ENCODE measurements at regions not wholly inside any gene's neighbourhood (a gene's known extent, or its start where the extent isn't known, plus 50 kb on each side); places are given as distances from the start of the nearest gene placed in this dataset.

- Histone ChIP-seq H3K9me3 (ENCODE audit: control insufficient read depth in 2 of 3, low read length in 3 of 3) (no peaks in the 10 kb centered on the region), H3K36me3 (ENCODE audit: control insufficient read depth in 2 of 3, insufficient read depth in 3 of 3, low read length in 3 of 3) (no peaks in the 10 kb centered on the region), H3K27ac (ENCODE audit: low read depth, low read length) (no peak overlapping the region), H3K27me3 (ENCODE audit: control insufficient read depth in 2 of 2, insufficient read depth in 2 of 2, low read length in 2 of 2) (no peaks in the 10 kb centered on the region), H3K4me3 (ENCODE audit: low read length) (no peak overlapping the region), H3K4me1 (ENCODE audit: control insufficient read depth in 2 of 2, insufficient read depth in 2 of 2, low read length in 2 of 2) (no peaks in the 10 kb centered on the region)
- Mint-ChIP-seq H3K4me1 (no peaks in the 10 kb centered on the region), H3K36me3 (peaks cover 0 to 7% (median 0%) of the 10 kb centered on the region in 5 donors), H3K9me3 (peaks cover 3 to 52% (median 26%) of the 10 kb centered on the region in 11 donors), H3K27ac (no peak overlapping the region), H3K4me3 (no peak overlapping the region), H3K27me3 (peaks cover 7 to 42% (median 12%) of the 10 kb centered on the region in 5 donors)
- intact Hi-C loops (cut with micrococcal nuclease): no loop called here
- CTCF ChIA-PET: no interaction called here
- ATAC-seq (no peak), DNase-seq (no peak)
- POLR2A ChIA-PET: no interaction called here
Measured at GRCh38 chr6:165864925-165865324, 201.9 kb upstream of the PDE10A start.

DNA sequence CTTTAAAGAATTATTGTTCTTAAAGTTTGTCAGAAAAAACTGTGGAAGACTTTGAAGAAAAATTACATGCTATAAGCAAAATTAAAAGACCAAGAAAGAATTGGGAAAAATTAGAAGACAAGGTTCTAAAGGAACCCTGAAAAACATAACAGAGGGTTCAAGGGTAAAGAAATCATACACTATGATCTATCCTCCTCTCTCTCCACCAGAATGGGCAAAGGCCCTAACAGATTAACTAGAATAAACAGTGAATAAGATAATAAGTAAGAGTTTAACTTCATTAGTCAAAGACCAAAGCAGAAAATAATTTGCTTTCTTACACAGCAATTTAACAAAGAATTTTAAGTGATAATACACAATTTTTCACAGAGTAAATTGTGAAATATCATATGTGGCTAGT, 201.2 kb upstream of the PDE10A start:
- no peaks in the 10 kb centered on the region for H3K4me1 ChIP-seq (ENCODE audit: control insufficient read depth in 2 of 2, insufficient read depth in 2 of 2, low read length in 2 of 2)
- intact Hi-C loops (cut with micrococcal nuclease): no loop called here
- Mint-ChIP-seq H3K27me3 (peaks cover 8 to 36% (median 18%) of the 10 kb centered on the region in 5 donors), H3K9me3 (peaks cover 0 to 45% (median 19%) of the 10 kb centered on the region in 11 donors), H3K4me1 (no peaks in the 10 kb centered on the region), H3K36me3 (peaks cover 0 to 6% (median 0%) of the 10 kb centered on the region in 5 donors), H3K4me3 (no peak overlapping the region), H3K27ac (no peak overlapping the region)
- POLR2A ChIA-PET: no interaction called here
- no peak for DNase-seq
- H3K4me3 ChIP-seq (ENCODE audit: low read length): no peak overlapping the region
- no peaks in the 10 kb centered on the region for H3K27me3 ChIP-seq (ENCODE audit: control insufficient read depth in 2 of 2, insufficient read depth in 2 of 2, low read length in 2 of 2)
- CTCF ChIA-PET: no interaction called here
- H3K36me3 ChIP-seq (ENCODE audit: control insufficient read depth in 2 of 3, insufficient read depth in 3 of 3, low read length in 3 of 3): no peaks in the 10 kb centered on the region
- H3K27ac ChIP-seq (ENCODE audit: low read depth, low read length): no peak overlapping the region
- no peaks in the 10 kb centered on the region for H3K9me3 ChIP-seq (ENCODE audit: control insufficient read depth in 2 of 3, low read length in 3 of 3)
- ATAC-seq: no peak

DNA sequence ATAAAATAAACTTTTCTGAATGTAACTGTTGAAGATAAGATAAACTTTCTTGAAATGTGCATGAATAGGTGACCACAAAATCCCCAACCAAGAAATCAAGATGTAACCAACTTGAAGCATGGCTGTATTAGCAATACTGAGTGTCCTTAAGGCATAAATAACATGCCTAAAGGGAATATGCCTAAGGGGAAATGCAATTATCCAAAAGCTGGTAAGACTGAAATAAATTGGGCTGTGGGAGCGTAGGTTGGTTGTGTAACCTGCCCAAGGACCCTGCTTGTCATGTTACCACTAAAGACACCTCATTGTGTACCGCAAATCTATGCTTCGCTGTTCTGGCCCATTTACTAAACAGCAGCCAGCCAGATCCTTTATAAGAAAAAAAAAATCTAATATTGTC, 200.8 kb upstream of the PDE10A start:
- Mint-ChIP-seq H3K27ac (no peak overlapping the region), H3K27me3 (peaks cover 8 to 36% (median 20%) of the 10 kb centered on the region in 5 donors), H3K4me1 (no peaks in the 10 kb centered on the region), H3K36me3 (peaks cover 0 to 6% (median 0%) of the 10 kb centered on the region in 5 donors), H3K9me3 (peaks cover 0 to 41% (median 18%) of the 10 kb centered on the region in 11 donors), H3K4me3 (no peak overlapping the region)
- Histone ChIP-seq H3K4me1 (ENCODE audit: control insufficient read depth in 2 of 2, insufficient read depth in 2 of 2, low read length in 2 of 2) (no peaks in the 10 kb centered on the region), H3K36me3 (ENCODE audit: control insufficient read depth in 2 of 3, insufficient read depth in 3 of 3, low read length in 3 of 3) (no peaks in the 10 kb centered on the region), H3K4me3 (ENCODE audit: low read length) (no peak overlapping the region), H3K9me3 (ENCODE audit: control insufficient read depth in 2 of 3, low read length in 3 of 3) (no peaks in the 10 kb centered on the region), H3K27ac (ENCODE audit: low read depth, low read length) (no peak overlapping the region), H3K27me3 (ENCODE audit: control insufficient read depth in 2 of 2, insufficient read depth in 2 of 2, low read length in 2 of 2) (no peaks in the 10 kb centered on the region)
- ATAC-seq (no peak), DNase-seq (no peak)
- intact Hi-C loops (cut with micrococcal nuclease): no loop called here
- CTCF ChIA-PET: no interaction called here
- POLR2A ChIA-PET: no interaction called here

DNA sequence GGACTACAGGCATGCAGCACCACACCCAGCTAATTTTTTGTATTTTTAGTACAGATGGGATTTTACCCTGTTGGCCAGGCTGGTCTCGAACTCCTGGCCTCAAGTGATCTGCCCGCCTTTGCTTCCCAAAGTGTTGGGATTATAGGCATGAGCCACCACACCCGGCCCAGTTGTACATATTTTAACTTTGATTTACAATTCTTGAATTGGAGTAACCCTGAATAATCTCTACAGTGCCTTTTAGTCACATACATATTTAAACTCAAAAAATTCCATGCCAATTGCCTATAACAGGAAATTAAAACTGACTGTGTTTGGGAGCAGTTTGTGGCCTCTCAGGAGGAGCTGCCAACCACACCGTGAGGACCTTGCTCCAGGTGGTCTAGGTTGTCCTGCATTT, 199.8 kb upstream of the PDE10A start:
- Histone ChIP-seq H3K27me3 (ENCODE audit: control insufficient read depth in 2 of 2, insufficient read depth in 2 of 2, low read length in 2 of 2) (no peaks in the 10 kb centered on the region), H3K9me3 (ENCODE audit: control insufficient read depth in 2 of 3, low read length in 3 of 3) (no peaks in the 10 kb centered on the region), H3K4me1 (ENCODE audit: control insufficient read depth in 2 of 2, insufficient read depth in 2 of 2, low read length in 2 of 2) (no peaks in the 10 kb centered on the region), H3K36me3 (ENCODE audit: control insufficient read depth in 2 of 3, insufficient read depth in 3 of 3, low read length in 3 of 3) (no peaks in the 10 kb centered on the region), H3K4me3 (ENCODE audit: low read length) (no peak overlapping the region), H3K27ac (ENCODE audit: low read depth, low read length) (no peak overlapping the region)
- H3K4me3 Mint-ChIP-seq: no peak overlapping the region
- no peak overlapping the region for H3K27ac Mint-ChIP-seq
- H3K36me3 Mint-ChIP-seq: peaks cover 0 to 6% (median 0%) of the 10 kb centered on the region in 5 donors
- CTCF ChIA-PET: no interaction called here
- DNase-seq (no peak), ATAC-seq (no peak)
- H3K27me3 Mint-ChIP-seq: peaks cover 8 to 37% (median 24%) of the 10 kb centered on the region in 5 donors
- intact Hi-C loops (cut with micrococcal nuclease): no loop called here
- H3K9me3 Mint-ChIP-seq: peaks cover 0 to 33% (median 18%) of the 10 kb centered on the region in 11 donors
- POLR2A ChIA-PET: no interaction called here
- H3K4me1 Mint-ChIP-seq: no peaks in the 10 kb centered on the region

DNA sequence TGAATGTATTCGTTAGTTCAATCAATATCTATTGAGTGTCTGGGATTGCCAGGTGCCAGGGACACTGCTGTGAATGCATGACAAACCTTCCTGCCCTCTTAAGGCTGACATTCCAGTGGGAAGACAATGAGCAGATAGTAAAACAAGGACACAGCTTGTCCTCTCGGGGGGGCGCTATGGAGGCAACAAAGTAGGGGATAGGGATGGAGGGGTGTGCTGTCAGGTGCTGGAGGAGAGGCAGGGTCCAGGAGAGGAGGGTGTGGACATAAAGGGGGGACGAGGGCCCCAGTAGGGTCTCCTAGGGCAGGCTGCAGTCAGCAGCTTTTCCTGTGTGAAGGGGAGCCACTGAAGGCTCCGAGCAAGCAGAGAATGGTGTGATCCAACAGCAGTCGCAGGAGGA, 198.2 kb upstream of the PDE10A start:
- H3K4me1 ChIP-seq (ENCODE audit: control insufficient read depth in 2 of 2, insufficient read depth in 2 of 2, low read length in 2 of 2): no peaks in the 10 kb centered on the region
- H3K4me3 ChIP-seq (ENCODE audit: low read length): no peak overlapping the region
- H3K9me3 ChIP-seq (ENCODE audit: control insufficient read depth in 2 of 3, low read length in 3 of 3): no peaks in the 10 kb centered on the region
- ChIA-PET POLR2A (no interaction called here), CTCF (no interaction called here)
- Mint-ChIP-seq H3K27me3 (peaks cover 14 to 39% (median 26%) of the 10 kb centered on the region in 5 donors), H3K9me3 (peaks cover 0 to 25% (median 10%) of the 10 kb centered on the region in 11 donors), H3K36me3 (peaks cover 0 to 6% (median 0%) of the 10 kb centered on the region in 5 donors), H3K4me1 (peaks cover 0 to under 1% (median 0%) of the 10 kb centered on the region in 7 donors), H3K27ac (no peak overlapping the region), H3K4me3 (no peak overlapping the region)
- DNase-seq (no peak), ATAC-seq (no peak)
- H3K27ac ChIP-seq (ENCODE audit: low read depth, low read length): no peak overlapping the region
- no peaks in the 10 kb centered on the region for H3K27me3 ChIP-seq (ENCODE audit: control insufficient read depth in 2 of 2, insufficient read depth in 2 of 2, low read length in 2 of 2)
- intact Hi-C loops (cut with micrococcal nuclease): no loop called here
- H3K36me3 ChIP-seq (ENCODE audit: control insufficient read depth in 2 of 3, insufficient read depth in 3 of 3, low read length in 3 of 3): no peaks in the 10 kb centered on the region

DNA sequence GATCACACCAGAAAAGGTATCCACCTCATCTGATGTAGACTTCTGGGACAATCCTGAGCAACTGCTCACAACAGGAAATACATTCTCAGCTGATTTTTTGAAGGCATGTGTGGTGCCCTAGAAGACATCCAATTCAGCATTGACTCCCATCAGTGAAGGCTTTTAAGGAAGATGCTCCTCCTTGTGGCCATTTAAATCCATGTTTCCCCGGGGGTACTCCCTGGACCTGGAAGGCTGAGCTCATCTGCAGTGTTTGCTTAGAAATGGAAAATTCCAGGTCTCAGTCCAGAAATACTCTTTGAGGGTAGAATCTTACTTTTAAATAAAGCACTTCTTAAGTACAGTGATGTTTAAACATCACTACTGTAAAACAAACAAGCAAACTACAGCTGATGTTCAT, 195.5 kb upstream of the PDE10A start:
- ChIA-PET CTCF (no interaction called here), POLR2A (no interaction called here)
- no peaks in the 10 kb centered on the region for H3K36me3 ChIP-seq (ENCODE audit: control insufficient read depth in 2 of 3, insufficient read depth in 3 of 3, low read length in 3 of 3)
- no peaks in the 10 kb centered on the region for H3K27me3 ChIP-seq (ENCODE audit: control insufficient read depth in 2 of 2, insufficient read depth in 2 of 2, low read length in 2 of 2)
- H3K4me1 Mint-ChIP-seq: peaks cover 0 to 1% (median 0%) of the 10 kb centered on the region in 7 donors
- H3K27me3 Mint-ChIP-seq: peaks cover 22 to 44% (median 37%) of the 10 kb centered on the region in 5 donors
- no peak overlapping the region for H3K27ac Mint-ChIP-seq
- DNase-seq (no peak), ATAC-seq (no peak)
- H3K9me3 Mint-ChIP-seq: peaks cover 0 to 10% (median 0%) of the 10 kb centered on the region in 11 donors
- H3K27ac ChIP-seq (ENCODE audit: low read depth, low read length): no peak overlapping the region
- H3K9me3 ChIP-seq (ENCODE audit: control insufficient read depth in 2 of 3, low read length in 3 of 3): no peaks in the 10 kb centered on the region
- intact Hi-C loops (cut with micrococcal nuclease): no loop called here
- no peaks in the 10 kb centered on the region for H3K4me1 ChIP-seq (ENCODE audit: control insufficient read depth in 2 of 2, insufficient read depth in 2 of 2, low read length in 2 of 2)
- H3K4me3 ChIP-seq (ENCODE audit: low read length): no peak overlapping the region
- peaks cover 0 to 3% (median 0%) of the 10 kb centered on the region in 5 donors for H3K36me3 Mint-ChIP-seq
- H3K4me3 Mint-ChIP-seq: no peak overlapping the region

DNA sequence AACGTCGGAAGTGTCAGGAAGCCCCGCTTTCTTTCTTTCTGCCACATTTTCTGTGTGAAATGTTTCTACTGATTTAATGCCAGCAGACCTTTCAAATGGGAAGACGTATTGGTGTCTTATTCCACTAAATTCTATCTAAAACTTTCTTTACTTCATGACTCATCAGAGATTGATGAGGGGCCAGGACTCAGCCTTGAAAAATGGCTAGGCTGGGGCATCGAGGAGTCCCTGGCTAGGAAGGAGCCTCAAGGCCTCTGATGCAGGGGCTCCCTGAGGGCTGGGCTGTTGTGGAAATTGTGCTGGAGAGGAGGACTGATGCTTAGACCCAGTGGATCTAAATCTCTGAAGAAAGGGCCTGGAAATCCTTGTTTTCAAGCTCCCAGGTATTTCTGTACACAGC, 192.8 kb upstream of the PDE10A start:
- H3K4me3 ChIP-seq (ENCODE audit: low read length): no peak overlapping the region
- peaks cover 0 to 1% (median 0%) of the 10 kb centered on the region in 7 donors for H3K4me1 Mint-ChIP-seq
- H3K9me3 ChIP-seq (ENCODE audit: control insufficient read depth in 2 of 3, low read length in 3 of 3): no peaks in the 10 kb centered on the region
- peaks cover 0 to 4% (median 0%) of the 10 kb centered on the region in 5 donors for H3K36me3 Mint-ChIP-seq
- intact Hi-C loops (cut with micrococcal nuclease): no loop called here
- no peaks in the 10 kb centered on the region for H3K36me3 ChIP-seq (ENCODE audit: control insufficient read depth in 2 of 3, insufficient read depth in 3 of 3, low read length in 3 of 3)
- H3K27ac Mint-ChIP-seq: no peak overlapping the region
- POLR2A ChIA-PET: no interaction called here
- no peak overlapping the region for H3K27ac ChIP-seq (ENCODE audit: low read depth, low read length)
- no peaks in the 10 kb centered on the region for H3K4me1 ChIP-seq (ENCODE audit: control insufficient read depth in 2 of 2, insufficient read depth in 2 of 2, low read length in 2 of 2)
- H3K27me3 ChIP-seq (ENCODE audit: control insufficient read depth in 2 of 2, insufficient read depth in 2 of 2, low read length in 2 of 2): no peaks in the 10 kb centered on the region
- H3K4me3 Mint-ChIP-seq: no peak overlapping the region
- ATAC-seq (no peak), DNase-seq (no peak)
- CTCF ChIA-PET: no interaction called here
- H3K9me3 Mint-ChIP-seq: peaks cover 0 to 3% (median 0%) of the 10 kb centered on the region in 11 donors
- peaks cover 43 to 54% (median 48%) of the 10 kb centered on the region in 5 donors for H3K27me3 Mint-ChIP-seq

Data from naive thymus-derived CD4-positive, alpha-beta T cell (primary cell).